ENCODE measurements at regions not wholly inside any gene's neighbourhood (a gene's known extent, or its start where the extent isn't known, plus 50 kb on each side); places are given as distances from the start of the nearest gene placed in this dataset.
"Not testable (repeated sequence)": the region's sequence is repeated elsewhere in the genome, so short reads cannot be mapped to it uniquely, and the experiment has no call there.

DNA sequence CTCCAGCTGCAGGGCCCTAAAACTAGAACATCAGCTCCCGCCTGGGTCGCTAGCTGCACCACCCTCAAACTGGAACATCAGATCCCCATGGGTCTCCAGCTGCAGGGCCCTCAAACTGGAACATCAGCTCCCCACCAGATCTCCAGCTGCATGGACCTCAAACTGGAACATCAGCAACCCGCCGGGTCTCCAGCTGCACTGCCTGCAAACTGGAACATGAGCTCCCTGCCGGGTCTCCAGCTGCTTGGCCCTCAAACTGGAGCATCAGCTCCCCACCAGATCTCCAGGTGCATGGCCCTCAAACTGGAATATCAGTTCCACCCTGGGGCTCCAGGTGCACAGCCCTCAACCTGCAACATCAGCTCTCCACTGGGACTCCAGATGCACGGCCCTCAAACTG, 82.7 kb downstream of the TFRC start:
- DNase-seq (ENCODE audit: low read depth in 3 of 3): not testable (repeated sequence)

DNA sequence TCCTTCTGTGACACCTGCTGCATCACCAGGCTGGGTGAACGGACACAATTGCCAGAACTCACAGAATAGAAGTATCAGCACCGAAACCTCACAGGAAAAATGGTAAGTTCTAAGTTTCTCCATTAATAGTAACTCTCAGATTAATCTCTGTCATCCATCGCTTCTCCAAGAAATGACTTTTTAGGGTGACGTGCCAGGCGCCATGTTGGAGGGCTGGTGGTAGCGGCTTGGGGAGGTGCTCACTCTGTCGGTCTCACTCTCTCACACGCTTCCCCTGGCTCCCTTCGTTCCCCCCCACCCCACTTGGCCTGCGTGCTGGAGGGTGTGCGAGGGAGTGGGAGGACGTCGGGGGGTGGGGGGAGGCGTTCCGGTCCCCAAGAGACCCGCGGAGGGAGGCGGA, 85.6 kb downstream of the TFRC start:
- not testable (repeated sequence) for DNase-seq (ENCODE audit: low read depth in 3 of 3)

DNA sequence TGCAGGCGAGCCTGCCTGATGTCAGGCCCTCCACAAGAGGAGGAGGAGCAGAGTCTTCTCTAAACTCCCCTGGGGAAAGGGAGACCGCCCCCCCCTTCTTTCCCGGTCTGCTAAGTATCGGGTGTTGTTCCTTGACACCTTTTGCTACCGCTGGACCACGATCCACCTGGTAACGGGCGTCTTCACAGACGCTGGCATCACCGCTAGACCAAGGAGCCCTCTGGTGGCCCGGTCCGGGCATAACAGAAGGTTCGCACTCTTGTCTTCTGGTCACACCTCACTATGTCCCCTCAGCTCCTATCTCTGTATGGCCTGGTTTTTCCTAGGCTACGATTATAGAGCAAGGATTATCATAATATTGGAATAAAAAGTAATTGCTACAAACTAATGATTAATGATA, 86.0 kb upstream of the TNK2 start:
- DNase-seq (ENCODE audit: low read depth in 3 of 3): peak; percentile 30 to 47 (median 31)

DNA sequence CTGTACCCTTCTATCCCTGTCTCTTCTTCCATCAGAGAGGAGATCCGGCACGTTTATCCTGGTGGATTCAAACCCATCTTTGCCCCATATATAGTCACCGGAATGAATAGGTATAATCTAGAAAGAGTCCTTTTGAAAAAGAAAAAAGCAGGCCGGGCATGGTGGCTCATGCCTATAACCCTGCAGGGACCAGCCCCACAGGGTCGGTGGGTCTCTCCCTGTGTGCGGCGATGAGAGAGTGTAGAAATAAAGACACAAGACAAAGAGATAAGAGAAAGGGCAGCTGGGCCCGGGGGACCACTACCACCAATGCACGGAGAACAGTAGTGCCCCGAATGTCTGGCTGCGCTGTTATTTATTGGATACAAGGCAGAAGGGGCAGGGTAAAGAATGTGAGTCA, 85.3 kb upstream of the TNK2 start:
- not testable (repeated sequence) for DNase-seq (ENCODE audit: low read depth in 3 of 3)

DNA sequence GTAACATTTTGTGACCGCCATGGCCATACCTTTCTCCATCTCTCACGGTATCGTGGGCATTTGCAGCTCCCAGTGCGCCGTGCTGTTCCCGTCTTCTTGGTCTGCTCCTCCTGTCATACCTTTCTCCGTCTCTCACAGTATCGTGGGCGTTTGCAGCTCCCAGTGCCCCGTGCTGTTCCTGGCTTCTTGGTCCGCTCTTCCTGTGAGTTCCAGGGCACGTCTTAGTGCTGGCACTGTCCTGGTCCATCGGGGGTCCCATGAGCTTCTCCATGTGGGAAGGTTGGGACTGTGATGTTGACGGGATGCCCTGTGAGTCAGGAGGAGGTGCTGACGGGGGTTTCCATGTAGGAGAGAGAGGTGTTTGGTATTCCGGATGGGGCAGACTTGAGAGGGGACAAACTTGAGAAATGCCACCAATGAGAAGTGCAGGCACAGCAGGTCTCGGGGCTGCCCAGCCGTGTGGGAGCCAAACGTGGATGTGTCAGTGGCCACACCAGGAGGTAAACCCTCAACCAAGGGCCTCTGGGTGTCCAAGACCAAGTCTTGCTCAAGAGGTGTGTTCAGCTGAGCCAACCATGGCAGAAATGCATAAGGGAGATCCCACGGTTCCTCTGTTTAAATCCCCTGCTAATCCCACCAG, 84.7 kb upstream of the TNK2 start:
- DNase-seq (ENCODE audit: low read depth in 3 of 3): not testable (repeated sequence)

DNA sequence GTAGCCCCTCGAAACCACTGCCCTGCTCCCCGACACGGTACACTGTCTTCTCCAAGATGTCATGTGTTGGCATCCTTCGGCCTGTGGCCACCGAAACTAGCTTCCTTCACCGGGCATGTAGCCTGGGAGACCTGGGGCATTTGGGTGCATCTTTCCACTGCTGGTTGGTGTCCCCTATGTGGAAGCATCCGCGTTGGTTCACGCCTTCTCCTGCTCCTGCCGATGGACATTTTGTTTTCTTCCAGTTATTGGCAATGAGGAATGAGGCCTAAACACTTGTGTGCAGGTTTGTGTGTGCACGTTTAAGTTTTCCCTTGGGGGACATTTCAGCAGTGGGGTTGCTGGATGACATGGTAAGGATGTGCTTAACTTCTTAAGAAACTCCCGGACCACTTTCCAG, 83.6 kb upstream of the TNK2 start:
- not testable (repeated sequence) for DNase-seq (ENCODE audit: low read depth in 3 of 3)

DNA sequence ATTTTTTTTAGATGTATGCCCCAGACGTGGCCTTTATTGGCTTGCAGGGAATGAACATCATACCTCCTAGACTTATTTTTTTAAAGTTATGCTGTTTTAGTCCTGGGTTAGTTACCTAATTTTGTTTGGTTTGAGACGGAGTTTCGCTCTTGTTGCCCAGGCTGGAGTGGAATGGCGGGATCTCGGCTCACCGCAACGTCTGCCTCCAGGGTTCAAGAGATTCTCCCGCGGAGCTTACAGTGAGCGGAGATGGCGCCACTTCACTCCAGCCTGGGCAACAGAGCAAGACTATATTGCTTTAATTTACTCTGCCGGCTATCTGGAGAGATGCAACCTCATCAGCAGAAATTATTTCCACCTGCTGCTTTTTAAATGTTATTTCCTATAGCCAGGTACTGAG, 82.9 kb upstream of the TNK2 start:
- DNase-seq (ENCODE audit: low read depth in 3 of 3): not testable (repeated sequence)

DNA sequence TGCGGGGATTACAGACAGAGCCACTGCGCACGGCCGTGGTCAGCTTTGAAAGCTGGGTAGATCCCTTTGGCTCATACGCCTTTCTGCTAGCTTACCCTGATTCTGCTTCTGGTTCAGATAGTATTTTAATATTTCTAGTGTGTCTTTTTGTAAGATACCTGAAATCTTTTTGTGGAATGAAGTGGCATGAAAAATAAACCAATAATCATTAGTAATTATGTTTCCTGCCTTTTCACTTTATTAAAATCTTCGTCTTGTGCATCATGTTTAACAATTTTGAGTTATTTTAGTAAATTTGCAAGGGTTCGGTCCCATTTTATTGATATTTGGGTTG, 82.5 kb upstream of the TNK2 start:
- not testable (repeated sequence) for DNase-seq (ENCODE audit: low read depth in 3 of 3)

DNA sequence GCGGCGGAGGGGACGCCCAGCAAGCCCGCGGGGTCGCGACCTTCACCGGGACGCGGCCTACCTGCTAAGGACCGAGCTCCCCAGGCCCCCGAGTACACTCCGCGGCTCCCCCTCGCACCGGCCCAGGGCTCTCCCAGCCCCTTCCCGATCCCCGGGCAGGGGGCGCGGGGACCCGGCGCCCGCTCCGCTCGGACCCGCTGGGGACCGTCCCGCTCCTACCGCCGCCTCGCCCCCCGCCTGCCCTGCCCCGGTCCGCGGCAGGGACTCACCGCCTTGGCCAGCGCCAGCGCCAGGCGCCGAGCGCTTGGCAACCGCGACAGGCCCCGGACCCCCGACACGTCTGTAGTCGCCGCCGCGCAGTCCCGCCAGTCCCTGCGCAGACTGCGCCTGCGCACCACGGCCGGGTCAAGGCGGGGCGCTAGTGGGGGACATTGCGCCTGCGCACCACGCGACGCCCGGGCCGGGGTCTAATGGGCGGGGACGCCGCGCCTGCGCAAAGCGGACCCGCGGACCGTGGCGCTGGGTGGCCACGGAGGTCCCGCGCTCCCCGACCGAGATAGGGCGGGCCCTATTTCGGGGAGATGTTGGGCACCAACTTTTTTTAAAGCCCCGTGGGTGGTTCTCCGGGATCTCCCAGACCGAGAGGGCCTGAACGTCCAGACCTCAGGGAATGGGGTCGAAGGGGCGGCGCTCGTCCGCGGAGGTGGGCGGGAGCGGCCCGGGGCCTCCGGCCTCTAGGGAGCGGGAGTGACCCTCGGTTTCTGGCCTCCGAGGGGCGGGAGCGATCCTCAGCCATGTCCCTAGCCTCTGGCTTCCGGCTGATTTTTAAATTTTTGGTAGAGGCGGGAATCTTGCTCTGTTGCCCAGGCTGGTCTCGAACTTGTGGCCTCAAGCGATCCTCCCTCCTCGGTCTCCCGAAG, 81.8 kb upstream of the TNK2 start:
- DNase-seq (ENCODE audit: low read depth in 3 of 3): peak; percentile 87 to 93 (median 87)

DNA sequence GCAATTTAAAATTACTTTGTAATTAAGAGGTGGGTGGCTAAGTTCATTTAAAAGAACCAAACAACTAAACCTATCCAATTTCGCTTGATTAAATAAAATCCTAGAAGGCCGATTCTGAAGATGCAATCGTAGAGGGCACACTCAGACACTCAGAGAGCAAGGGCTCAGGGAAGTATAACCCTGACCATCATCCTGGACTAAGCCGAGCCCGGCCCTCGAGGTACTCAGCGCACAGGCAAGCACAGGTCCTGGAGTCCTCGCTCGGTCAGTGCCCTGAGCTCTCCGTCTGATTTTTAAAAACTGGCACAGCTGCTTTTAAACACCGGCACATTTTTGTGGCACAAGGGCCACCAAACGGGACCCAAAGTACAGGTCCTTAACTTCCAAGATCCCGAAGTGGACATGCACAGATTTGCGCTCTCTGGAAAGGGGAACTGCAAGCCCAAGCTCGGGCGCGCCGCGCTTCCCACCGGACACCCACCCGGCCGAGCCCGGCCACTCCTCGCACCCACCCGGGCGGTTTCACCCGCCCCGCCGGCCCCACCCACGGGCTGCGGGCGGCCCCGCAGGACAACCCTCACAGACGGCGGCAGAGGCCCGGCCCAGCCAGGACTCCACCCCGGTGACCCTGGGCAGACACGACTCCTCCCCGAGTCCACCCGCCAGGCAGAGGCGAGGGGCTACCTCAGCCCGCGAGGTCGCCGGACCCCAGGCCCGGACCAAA, 81.0 kb upstream of the TNK2 start:
- DNase-seq (ENCODE audit: low read depth in 3 of 3): peak in 1 of 3 donors; percentile 14

DNA sequence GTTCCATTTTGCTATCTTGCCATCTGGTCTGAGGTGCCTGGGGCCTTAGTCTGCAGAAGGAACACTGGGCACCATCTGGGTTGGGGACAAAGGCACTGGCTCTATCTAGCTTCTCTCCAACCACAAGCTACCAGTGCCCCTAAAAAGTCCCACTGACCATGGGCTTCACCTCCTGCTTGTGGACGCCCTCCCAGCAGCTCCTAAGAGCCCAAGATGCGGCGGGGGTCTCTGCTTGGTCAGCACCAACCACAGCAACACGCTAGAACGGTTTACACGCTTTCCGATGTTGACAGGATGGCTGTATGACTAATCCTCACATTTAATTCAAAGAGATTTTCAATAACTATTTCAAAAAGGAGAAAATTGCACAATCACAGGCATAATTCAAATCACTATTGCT, 80.4 kb upstream of the TNK2 start:
- not testable (repeated sequence) for DNase-seq (ENCODE audit: low read depth in 3 of 3)

DNA sequence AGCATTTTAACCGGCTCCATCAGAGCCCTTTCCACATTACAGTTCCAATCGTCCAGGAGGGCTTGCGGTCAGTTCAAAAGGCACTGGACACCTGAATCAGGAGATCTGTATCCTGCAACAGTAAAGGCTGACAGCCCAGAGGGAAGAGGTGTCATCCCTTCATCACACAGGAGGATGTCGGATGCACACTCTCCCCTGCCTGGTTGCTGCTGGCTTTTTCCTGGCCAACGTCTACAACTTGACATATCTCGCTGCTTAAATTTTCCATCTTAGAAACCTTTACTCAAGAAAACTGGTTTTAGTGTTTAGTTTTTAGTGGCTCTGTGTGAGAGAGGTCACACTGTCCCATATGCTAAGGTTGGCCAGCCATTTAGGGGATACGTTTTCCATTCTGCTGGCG, 78.7 kb upstream of the TNK2 start:
- DNase-seq (ENCODE audit: low read depth in 3 of 3): not testable (repeated sequence)

DNA sequence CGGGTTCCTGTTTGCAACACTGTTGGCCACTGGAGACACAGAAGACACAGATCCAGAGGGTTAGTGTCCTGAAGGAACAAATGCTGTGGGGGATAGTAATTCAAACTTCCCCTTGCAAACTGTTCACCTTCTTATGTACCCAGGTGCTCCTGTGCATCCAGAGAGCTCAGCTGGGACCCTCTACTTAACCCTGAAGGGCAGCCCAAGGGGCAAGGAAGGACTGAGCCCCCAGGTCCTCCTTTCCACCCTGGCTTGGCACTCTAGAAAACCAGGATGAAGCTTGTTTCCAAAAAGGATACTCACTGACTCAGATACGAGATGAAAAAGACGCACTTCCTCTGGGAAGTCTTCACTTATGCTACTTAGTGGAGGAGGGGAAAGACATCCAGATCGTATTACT, 78.2 kb upstream of the TNK2 start:
- DNase-seq (ENCODE audit: low read depth in 3 of 3): not testable (repeated sequence)

DNA sequence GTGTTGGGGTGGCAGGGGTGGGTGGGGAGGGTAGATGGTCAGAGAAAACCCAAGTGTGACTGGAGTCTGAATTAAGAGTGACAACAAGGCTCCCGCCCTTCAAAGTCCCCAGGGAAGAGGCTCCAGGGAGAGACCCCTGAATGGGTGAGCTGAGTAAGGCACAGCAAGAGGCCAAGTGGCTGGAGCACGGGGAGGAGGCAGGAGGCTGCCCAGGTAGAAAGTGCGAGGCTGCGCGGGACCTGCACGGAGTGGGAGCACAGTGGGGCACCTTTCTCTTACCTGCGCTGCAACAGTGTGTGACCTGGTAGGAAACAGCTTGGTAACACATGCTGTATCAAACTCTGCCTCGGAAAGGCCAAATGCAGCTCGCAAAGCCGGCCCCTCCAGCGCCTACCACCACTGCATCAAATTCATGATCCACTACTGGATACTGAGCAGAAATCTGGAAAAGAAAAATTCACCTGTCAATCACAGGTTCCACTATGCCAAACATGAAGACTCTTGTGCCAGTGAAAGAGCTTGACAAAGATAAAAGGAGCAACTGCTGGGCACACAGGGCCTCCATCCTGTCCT, 77.1 kb upstream of the TNK2 start:
- DNase-seq (ENCODE audit: low read depth in 3 of 3): not testable (repeated sequence)

DNA sequence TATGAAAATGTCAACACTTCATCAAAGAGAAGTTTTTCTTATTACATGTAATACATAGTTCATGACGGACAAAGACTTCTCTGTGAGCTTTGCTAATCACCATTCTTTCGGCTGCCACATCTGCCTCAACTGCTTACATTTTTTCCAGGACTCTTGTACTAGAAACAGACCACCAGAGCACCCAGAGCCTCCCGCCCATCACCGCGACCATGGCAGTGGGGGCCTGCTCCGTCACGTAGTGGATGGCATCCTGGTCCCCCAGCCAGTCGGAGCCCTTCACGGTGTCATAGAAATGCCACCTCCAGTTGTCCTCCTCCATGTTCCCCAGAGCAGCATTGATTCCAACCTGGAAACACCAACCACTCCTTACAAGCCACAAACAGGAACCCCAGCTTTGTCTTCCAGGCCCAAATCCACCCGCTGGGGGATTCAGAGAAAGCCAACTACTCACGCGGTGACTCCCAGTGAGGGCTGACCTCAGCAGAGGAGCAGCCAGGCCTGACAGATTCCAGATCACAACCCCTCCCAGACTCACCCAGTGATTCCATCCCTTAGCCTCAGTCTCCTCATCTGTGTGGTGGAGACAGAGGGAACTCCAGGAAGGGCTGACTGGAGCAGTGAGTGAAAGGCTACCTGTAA, 76.2 kb upstream of the TNK2 start:
- DNase-seq (ENCODE audit: low read depth in 3 of 3): not testable (repeated sequence)

DNA sequence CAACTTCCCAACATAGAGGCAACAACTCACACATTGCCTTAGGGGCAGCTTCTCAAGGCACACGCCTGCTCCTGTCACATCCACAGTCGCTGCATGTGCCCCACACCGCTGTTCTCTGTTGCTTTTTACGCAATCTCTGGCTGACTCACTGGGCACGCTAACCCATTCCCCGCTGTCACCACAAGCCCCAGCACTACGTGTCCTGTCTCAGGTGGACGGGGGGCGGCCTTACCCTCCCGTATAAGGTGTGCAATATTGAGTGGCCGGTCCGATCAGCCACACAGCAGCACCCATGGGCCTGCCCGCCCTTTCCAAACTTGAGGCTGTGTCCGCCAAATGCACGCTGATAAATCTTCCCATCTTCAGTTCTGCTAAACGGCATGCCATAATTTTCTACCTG, 75.5 kb upstream of the TNK2 start:
- not testable (repeated sequence) for DNase-seq (ENCODE audit: low read depth in 3 of 3)

DNA sequence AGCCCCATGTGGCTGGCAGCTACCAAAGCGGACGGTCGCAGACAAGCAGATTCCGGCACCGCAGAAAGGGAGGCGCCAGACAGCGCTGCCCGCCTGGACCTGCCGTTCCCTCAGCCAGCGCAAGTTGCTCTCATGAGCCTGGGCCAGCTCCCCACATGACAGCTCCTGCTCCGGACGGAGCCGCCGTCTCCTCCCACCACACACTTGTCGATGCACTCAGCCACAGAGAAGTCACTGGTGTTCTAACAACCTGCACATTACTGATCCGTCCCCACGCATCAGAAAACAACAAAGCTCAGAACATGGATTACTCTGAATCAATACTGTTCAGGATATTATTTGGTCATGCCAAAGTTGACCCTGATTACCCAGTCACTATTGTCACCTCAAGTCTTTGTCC, 74.4 kb upstream of the TNK2 start:
- DNase-seq (ENCODE audit: low read depth in 3 of 3): not testable (repeated sequence)

DNA sequence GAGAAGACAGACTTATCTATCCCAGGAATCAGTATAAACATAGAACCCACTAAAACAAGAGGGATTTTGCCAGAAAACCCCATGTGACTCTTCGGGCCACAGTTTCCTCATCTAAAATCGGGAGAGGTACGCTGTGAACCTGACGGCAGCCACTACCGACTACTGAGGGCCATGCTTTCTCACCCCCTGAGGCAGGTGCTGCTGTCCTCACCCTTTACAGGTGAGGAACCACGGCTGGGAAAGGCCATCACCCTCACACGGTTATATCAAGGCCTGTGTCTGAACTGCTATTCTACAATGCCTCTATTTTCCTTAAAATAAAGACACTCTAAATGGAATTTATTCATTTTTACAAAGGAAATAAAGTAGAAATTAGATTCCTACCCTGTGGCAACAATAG, 73.4 kb upstream of the TNK2 start:
- not testable (repeated sequence) for DNase-seq (ENCODE audit: low read depth in 3 of 3)

DNA sequence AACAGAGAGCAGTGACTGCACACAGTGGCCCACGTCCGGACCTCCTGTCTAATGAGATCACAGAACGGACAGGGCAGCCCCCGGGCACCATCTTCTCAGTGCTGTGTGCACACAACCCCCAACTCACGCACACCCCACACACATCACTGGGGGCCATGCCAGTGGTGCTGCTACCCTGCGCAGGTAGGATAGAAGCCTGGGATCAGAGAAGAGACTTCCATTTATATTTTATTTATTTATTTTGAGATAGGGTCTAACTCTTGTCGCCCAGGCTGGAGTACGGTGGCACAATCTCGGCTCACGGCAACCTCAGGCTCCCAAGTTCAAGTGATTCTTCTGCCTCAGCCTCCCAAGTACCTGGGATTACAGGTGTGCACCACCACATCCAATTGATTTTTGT, 71.5 kb upstream of the TNK2 start:
- DNase-seq (ENCODE audit: low read depth in 3 of 3): not testable (repeated sequence)

DNA sequence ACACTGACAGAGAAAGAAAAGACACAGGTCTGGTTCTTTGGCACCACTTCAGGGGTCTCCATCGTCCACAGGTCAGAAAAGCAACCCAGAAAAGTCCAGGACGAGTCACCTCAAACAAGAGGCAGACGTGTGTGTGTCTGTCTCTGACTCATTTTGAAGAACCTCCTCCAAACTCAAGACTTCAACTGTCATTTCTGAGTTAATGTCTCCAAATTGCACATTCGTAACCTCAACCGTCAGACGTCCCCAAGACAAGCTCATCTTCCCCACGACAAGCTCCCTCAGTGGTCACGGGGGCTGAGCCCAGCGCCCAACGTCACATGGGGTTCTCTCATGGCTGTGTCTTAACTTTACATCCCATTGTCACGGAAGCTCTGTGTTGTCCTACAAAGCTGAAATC, 70.2 kb upstream of the TNK2 start:
- DNase-seq (ENCODE audit: low read depth in 3 of 3): not testable (repeated sequence)

DNA sequence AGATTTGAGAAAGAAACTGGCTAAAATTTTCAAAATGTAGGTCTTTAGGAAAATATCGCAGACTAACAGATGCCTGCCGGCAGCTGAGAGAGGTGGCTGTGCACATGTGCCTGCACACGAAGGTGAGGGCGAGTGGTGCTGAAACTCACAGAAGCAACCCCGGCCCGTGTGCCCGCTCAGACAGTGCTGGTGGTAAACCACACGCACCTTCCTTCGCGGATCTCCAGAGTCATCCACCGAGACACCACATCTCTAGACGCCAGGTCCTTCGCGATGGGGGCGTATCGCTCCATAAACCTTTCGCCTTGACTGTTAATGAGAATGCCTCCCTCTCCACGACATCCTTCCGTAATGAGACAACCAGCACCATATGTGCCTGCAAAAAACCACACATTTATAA, 68.5 kb upstream of the TNK2 start:
- not testable (repeated sequence) for DNase-seq (ENCODE audit: low read depth in 3 of 3)

DNA sequence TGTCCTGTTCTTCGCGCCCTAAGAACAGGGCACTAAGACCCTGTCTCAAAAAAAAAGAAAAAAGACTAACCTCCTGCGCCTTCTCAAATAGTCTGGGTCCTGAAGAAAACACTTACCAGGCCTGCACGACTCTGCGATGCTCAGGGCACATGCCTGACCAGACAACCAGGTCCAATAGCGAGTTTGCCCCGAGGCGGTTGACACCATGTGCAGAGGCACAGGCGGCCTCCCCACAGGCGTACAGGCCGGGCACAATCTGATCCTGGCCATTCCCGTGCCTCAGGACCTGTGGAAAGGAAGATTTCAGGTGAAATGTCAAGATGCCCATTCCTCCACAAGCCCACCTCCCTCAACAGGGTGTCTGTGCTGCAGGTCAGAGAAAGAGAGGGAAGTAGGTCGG, 65.9 kb upstream of the TNK2 start:
- DNase-seq (ENCODE audit: low read depth in 3 of 3): not testable (repeated sequence)
